ENCODE measurements at regions not wholly inside any gene's neighbourhood (a gene's known extent, or its start where the extent isn't known, plus 50 kb on each side); places are given as distances from the start of the nearest gene placed in this dataset.
A peak's percentile ranks its signal among the peaks of the same experiment; 100 is the strongest.

GRCh38 chr13:74335370-74335769, 201.2 kb upstream of the KLF12 start:
- Histone ChIP-seq H3K36me3 (no peaks in the 10 kb centered on the region), H3K27ac (replicated peaks in 1 of 4) (no peak overlapping the region), H3K4me1 (no peaks in the 10 kb centered on the region), H3K4me3 (no peak overlapping the region), H3K9me3 (peaks cover 0 to 6% (median 0%) of the 10 kb centered on the region in 4 donors), H3K27me3 (no peaks in the 10 kb centered on the region)
- intact Hi-C loops (cut with DNase I): no loop called here
- TF ChIP-seq POLR2AphosphoS5 (IDR thresholded peaks at IDR 0.05): no peak
- no peak for TF ChIP-seq CTCF (IDR thresholded peaks at IDR 0.05)
- no peak for TF ChIP-seq EP300 (IDR thresholded peaks at IDR 0.05)
- no peak for TF ChIP-seq POLR2A (IDR thresholded peaks at IDR 0.05; ENCODE audit: low read depth)
- WGBS: 85% methylated on average over 2 of the region's 2 CpGs
- no peak for DNase-seq (ENCODE audit: extremely low spot score)

- H3K27ac ChIP-seq (replicated peaks in 1 of 4): no peak overlapping the region
- no peaks in the 10 kb centered on the region for H3K36me3 ChIP-seq
- H3K4me1 ChIP-seq: peaks cover 0 to 6% (median 6%) of the 10 kb centered on the region in 4 donors
- no peak for TF ChIP-seq EP300 (IDR thresholded peaks at IDR 0.05)
- TF ChIP-seq POLR2A (IDR thresholded peaks at IDR 0.05; ENCODE audit: low read depth): no peak
- TF ChIP-seq POLR2AphosphoS5 (IDR thresholded peaks at IDR 0.05): no peak
- no peak for TF ChIP-seq CTCF (IDR thresholded peaks at IDR 0.05)
- DNase-seq (ENCODE audit: extremely low spot score): no peak
- 71% methylated on average over 4 of the region's 4 CpGs for WGBS
- H3K9me3 ChIP-seq: no peaks in the 10 kb centered on the region
- H3K27me3 ChIP-seq: no peaks in the 10 kb centered on the region
- intact Hi-C loops (cut with DNase I): no loop called here
- no peak overlapping the region for H3K4me3 ChIP-seq
Measured at GRCh38 chr13:74329962-74330361, 195.8 kb upstream of the KLF12 start.

GRCh38 chr13:74325106-74325505, 190.9 kb upstream of the KLF12 start:
- WGBS: 31% methylated on average over 3 of the region's 3 CpGs
- TF ChIP-seq CTCF (IDR thresholded peaks at IDR 0.05): no peak
- no peak for TF ChIP-seq POLR2AphosphoS5 (IDR thresholded peaks at IDR 0.05)
- TF ChIP-seq POLR2A (IDR thresholded peaks at IDR 0.05; ENCODE audit: low read depth): no peak
- no peak for TF ChIP-seq EP300 (IDR thresholded peaks at IDR 0.05)
- Histone ChIP-seq H3K4me3 (peak overlapping the region in 2 of 4 donors; percentile 12 to 16), H3K27ac (replicated peaks in 1 of 4) (peak overlapping the region in 2 of 4 donors; percentile 13 to 28), H3K4me1 (peaks cover 0 to 14% (median 8%) of the 10 kb centered on the region in 4 donors), H3K27me3 (no peaks in the 10 kb centered on the region), H3K9me3 (no peaks in the 10 kb centered on the region), H3K36me3 (no peaks in the 10 kb centered on the region)
- DNase-seq (ENCODE audit: extremely low spot score): no peak
- intact Hi-C loops (cut with DNase I): no loop called here

- Histone ChIP-seq H3K27me3 (no peaks in the 10 kb centered on the region), H3K4me3 (no peak overlapping the region), H3K9me3 (no peaks in the 10 kb centered on the region), H3K36me3 (no peaks in the 10 kb centered on the region), H3K4me1 (peaks cover 0 to 14% (median 8%) of the 10 kb centered on the region in 4 donors), H3K27ac (replicated peaks in 1 of 4) (no peak overlapping the region)
- WGBS: 67% methylated on average over 1 of the region's 1 CpG
- no peak for TF ChIP-seq CTCF (IDR thresholded peaks at IDR 0.05)
- no peak for TF ChIP-seq POLR2AphosphoS5 (IDR thresholded peaks at IDR 0.05)
- TF ChIP-seq EP300 (IDR thresholded peaks at IDR 0.05): no peak
- no peak for TF ChIP-seq POLR2A (IDR thresholded peaks at IDR 0.05; ENCODE audit: low read depth)
- intact Hi-C loops (cut with DNase I): no loop called here
- no peak for DNase-seq (ENCODE audit: extremely low spot score)
Measured at GRCh38 chr13:74324338-74324737, 190.1 kb upstream of the KLF12 start.

- no peaks in the 10 kb centered on the region for H3K27me3 ChIP-seq
- no peak overlapping the region for H3K4me3 ChIP-seq
- no peak for TF ChIP-seq POLR2A (IDR thresholded peaks at IDR 0.05; ENCODE audit: low read depth)
- no peak for TF ChIP-seq EP300 (IDR thresholded peaks at IDR 0.05)
- TF ChIP-seq POLR2AphosphoS5 (IDR thresholded peaks at IDR 0.05): no peak
- TF ChIP-seq CTCF (IDR thresholded peaks at IDR 0.05): no peak
- H3K27ac ChIP-seq (replicated peaks in 1 of 4): no peak overlapping the region
- WGBS: 96% methylated on average over 2 of the region's 2 CpGs
- H3K9me3 ChIP-seq: no peaks in the 10 kb centered on the region
- no peak for DNase-seq (ENCODE audit: extremely low spot score)
- H3K4me1 ChIP-seq: peaks cover 0 to 14% (median 8%) of the 10 kb centered on the region in 4 donors
- no peaks in the 10 kb centered on the region for H3K36me3 ChIP-seq
- intact Hi-C loops (cut with DNase I): no loop called here
Measured at GRCh38 chr13:74322562-74322961, 188.4 kb upstream of the KLF12 start.
